IMR-90 (cell line): ENCODE measurements at regions not wholly inside any gene's neighbourhood (a gene's known extent, or its start where the extent isn't known, plus 50 kb on each side); places are given as distances from the start of the nearest gene placed in this dataset.

Experiments
- MAZ ChIP-seq: IDR thresholded peaks from 2 replicates; pipeline ENCODE4 v1.6.1; 2012; ENCODE audit warnings: low read depth, mild to moderate bottlenecking, low read length, improper control_type of control experiment, moderate library complexity, borderline replicate concordance
- POLR2A ChIP-seq: IDR thresholded peaks from 2 replicates; pipeline ENCODE4 v1.6.1; 2012; ENCODE audit warnings: mild to moderate bottlenecking, low read depth, low read length
- TF ChIP-seq, protein P1 (sequence below): conservative IDR thresholded peaks from 2 replicates; pipeline ENCODE4 v1.5.1; 2012; ENCODE audit warnings: mild to moderate bottlenecking, low read depth, low read length, improper control_type of control experiment

DNA sequence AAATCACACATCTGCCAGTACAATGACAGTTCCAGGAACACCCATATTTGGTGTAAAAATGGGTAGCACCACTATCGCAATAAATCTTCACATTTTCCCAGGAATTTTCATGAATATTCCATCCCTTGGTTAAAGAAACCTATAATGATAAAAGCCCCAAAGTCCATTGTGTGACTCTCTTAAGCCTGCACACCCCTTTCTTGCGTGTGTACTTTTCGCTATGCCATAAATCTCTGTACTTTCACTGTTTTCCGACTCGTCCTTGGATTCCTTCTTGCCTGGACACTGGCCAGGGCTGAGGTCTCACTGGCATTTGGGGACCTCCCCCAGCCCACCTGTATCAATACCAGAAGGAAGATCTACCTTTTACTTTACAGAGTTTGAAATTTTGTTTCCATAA lies 172.3 kb downstream of the RNF152 start:
- TF ChIP-seq MAZ (no peak), POLR2A (no peak)
- TF ChIP-seq, protein P1, sequence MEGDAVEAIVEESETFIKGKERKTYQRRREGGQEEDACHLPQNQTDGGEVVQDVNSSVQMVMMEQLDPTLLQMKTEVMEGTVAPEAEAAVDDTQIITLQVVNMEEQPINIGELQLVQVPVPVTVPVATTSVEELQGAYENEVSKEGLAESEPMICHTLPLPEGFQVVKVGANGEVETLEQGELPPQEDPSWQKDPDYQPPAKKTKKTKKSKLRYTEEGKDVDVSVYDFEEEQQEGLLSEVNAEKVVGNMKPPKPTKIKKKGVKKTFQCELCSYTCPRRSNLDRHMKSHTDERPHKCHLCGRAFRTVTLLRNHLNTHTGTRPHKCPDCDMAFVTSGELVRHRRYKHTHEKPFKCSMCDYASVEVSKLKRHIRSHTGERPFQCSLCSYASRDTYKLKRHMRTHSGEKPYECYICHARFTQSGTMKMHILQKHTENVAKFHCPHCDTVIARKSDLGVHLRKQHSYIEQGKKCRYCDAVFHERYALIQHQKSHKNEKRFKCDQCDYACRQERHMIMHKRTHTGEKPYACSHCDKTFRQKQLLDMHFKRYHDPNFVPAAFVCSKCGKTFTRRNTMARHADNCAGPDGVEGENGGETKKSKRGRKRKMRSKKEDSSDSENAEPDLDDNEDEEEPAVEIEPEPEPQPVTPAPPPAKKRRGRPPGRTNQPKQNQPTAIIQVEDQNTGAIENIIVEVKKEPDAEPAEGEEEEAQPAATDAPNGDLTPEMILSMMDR = no peak
